ENCODE measurements at regions not wholly inside any gene's neighbourhood (a gene's known extent, or its start where the extent isn't known, plus 50 kb on each side); places are given as distances from the start of the nearest gene placed in this dataset.

DNA sequence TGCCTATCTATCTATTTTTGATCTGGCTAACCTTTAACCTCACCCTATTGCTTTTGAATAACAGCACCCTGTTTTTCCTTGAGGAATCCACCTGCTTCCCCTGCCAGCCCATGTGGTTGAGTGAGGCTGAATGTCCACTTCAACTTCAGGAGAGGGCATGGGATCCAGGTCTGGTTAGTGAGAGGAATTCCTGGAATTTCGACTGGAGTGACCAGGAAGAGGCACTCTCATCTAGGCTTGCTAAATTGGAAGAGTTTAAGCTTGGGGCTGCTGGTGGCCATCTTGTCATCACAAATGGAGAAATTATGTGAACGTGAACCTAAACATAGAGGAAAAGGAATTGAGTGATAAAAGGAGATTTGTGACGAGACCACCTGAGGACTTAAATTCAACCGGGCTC is 322.1 kb downstream of the OSTF1 start:
- DNase-seq (ENCODE audit: low read depth) = no peak

DNA sequence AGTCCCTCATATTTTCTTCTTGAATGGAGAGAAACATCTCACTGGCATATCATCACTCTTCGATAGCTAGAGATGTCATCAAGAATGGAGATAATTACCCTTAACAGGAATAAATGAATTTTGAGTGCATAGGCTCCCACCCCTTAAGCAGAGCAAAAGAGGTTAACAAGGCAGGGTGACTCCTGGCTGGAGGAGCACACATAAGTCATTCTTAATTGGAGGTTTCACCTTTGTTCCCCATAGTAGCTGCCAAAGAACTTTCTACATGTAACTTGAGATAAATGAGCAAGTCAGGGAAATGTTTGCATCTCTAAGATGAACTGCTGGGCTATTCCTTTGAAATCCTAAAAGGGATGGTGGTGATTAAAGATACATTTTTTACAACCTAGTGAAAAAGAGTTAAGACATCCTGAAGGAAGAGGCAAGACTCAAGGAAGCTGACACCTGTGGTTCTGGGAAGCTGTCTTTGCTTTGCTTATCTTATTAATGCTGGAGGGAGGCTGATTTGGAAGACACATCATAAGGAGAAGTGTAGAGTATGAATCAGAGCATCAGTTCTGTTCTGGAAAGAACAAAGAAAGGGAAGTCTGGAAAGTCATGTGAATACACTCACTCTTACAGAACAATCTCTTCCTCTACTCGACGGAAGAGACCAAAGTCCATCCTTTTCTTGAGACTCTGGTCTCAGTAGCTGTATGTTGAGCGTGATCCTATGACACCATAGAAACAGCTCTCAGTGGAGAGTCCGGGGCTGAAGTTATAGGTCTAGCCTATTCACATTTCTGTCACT is 326.3 kb downstream of the OSTF1 start:
- no peak for DNase-seq (ENCODE audit: low read depth)

DNA sequence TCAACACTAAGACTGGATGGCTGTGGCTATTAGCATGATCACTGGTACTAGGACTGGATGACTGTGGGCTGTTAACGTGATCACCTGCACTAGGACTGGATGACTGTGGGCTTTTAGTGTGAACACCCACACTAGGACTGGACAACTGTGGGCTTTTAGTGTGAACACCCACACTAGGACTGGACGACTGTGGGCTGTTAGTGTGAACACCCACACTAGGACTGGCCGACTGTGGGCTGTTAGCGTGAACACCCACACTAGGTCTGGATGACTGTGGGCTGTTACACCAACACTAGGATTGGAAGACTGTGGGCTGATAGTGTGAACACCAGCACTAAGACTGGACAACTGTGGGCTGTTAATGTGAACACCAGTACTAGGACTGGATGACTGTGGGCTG is 329.2 kb downstream of the OSTF1 start:
- DNase-seq (ENCODE audit: low read depth) = no peak

- no peak for DNase-seq (ENCODE audit: low read depth)
Observed at GRCh38 chr9:75418518-75418917, 330.2 kb downstream of the OSTF1 start.

GRCh38 chr9:75422944-75423522 is 334.7 kb downstream of the OSTF1 start:
- DNase-seq (ENCODE audit: low read depth) = no peak

- no peak for DNase-seq (ENCODE audit: low read depth)
Observed at GRCh38 chr9:75429531-75430475, 341.5 kb downstream of the OSTF1 start.

GRCh38 chr9:75431375-75431774 is 343.1 kb downstream of the OSTF1 start:
- no peak for DNase-seq (ENCODE audit: low read depth)

DNA sequence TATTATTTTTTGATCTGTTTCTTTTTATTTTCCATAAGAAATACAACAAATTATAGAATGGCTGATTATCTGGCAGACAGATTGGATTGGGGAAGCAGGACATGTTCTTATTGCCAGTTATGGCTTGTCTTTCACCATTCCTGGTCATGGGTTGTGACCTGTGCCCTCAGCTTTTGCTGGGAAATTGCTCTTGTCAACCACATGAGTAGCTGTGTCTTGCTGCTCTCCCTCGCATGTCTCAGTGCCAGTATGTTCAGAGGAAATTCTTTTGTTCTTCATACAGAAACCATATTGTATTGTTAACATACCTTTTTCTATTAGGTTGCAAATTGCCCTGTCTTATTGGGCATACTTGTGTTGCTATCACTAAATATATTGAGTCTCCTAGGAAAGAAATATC is 344.1 kb downstream of the OSTF1 start:
- no peak for DNase-seq (ENCODE audit: low read depth)

- DNase-seq (ENCODE audit: low read depth) = no peak
Observed at GRCh38 chr9:75432888-75433287, 344.6 kb downstream of the OSTF1 start.

- DNase-seq (ENCODE audit: low read depth) = no peak
Observed at GRCh38 chr9:75438716-75439115, 350.4 kb downstream of the OSTF1 start.

GRCh38 chr9:75440914-75441313 is 352.6 kb downstream of the OSTF1 start:
- DNase-seq (ENCODE audit: low read depth) = no peak

DNA sequence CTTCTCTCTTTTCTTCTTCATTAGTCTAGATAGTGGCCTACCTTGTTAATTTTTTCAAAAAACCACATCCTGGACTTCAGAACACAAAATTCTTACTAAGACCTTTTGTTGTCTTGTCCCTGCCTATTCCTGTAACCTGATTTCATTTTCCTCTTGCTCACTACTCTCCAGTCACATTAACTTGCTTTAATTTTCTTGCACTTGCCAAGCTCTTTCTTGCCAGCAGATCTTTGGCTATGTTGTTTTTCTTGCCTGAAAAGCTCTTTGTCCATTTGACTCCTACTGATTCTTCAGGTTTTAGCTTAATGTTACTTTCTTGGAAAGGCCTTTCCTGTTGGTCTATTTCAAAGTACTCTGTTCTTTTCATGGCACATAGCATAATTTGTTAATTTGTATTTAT is 356.8 kb downstream of the OSTF1 start:
- no peak for DNase-seq (ENCODE audit: low read depth)

DNA sequence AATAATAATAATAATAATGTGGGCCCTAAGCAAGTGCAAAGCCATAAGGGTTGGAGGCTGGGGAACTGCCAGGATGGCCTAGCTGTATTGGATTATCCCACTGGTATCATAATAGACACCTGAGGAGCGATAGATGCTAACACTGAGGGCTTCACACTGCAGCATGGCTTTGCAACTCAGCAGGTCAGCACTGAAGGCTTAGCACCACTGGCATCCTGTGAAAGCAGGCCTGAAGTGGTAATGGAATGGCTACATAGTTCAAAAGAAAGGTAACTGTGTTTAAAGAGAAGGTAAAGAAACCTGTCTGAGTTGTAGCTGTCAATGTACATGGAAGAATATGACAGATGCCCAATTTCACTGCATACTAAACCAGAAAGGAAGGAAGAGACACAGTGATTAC is 359.0 kb downstream of the OSTF1 start:
- DNase-seq (ENCODE audit: low read depth) = no peak

DNA sequence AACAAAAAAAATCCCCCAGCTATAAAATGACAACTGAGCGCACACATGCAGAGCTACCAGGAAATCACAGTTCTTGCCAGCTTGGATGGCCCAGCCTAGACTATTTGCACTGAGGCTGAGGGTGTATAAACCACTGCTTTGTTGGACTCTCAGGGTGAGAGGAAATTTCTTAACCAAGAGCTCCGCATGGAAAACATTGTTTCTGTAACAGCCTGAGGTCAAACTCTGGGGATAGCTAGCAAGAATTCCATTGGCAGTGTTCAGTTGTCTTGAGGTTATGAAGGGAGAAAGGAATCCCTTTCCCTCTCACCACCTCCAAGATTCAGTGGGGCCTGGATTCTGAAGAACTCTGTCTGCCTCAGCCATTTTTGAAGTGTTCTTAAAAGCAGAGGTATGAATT is 360.0 kb downstream of the OSTF1 start:
- no peak for DNase-seq (ENCODE audit: low read depth)

DNA sequence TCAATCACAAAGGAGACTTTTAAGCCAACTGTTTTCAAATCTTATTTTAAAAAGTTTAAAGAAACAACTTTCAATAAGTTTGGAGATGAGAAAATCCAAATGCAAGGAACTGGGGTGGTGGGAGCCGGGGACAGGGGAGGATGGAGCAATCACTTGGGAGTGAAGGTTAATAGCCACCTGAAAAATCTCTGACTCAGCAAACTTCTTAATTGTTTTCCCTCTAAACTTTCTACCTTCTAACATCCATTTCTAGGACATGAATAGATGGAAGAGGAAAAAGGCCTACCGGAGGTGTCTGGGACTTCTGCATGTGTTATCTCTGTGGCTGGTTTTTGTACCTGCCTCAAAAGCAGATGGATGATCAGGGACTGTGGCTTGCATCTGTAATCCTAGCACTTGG is 360.6 kb downstream of the OSTF1 start:
- DNase-seq (ENCODE audit: low read depth) = no peak

GRCh38 chr9:75451045-75451444 is 362.7 kb downstream of the OSTF1 start:
- no peak for DNase-seq (ENCODE audit: low read depth)

DNA sequence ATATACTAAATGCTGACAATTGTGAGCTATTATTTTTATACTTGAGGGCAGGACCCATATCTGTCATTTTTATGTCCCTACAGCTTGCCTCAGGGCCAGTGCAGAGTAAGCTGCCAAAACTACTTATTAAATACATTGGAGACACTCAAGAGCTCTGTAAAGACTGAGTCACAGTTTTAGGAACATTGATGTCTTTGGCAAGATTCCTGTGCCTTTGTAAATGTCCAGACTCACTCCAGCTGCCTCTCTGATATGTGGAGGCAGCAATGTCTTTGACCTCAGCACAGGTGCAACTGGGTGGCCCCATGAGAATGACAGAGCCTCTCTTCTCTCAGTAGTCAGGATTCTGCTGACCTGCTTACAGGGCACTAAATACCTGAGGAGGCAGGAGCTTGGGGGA is 363.2 kb downstream of the OSTF1 start:
- no peak for DNase-seq (ENCODE audit: low read depth)

DNA sequence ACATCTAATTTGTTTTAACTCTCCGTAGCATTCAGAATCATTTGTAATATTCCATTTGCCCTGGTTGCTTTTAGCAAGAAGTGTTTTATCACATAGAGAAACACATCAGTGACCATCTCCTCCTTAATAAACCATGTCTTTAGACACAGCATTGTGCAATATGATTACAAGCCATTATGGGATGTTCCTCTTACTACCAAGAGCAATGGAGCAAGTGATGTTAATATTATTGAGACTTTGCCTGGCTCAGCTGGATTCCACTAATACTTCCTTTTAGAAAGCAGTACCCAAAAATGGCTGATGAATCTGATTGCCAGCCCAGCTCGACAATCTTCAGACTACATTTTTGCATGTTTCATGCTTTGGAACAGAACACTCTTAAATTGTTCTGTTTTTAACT is 364.2 kb downstream of the OSTF1 start:
- DNase-seq (ENCODE audit: low read depth) = no peak

DNA sequence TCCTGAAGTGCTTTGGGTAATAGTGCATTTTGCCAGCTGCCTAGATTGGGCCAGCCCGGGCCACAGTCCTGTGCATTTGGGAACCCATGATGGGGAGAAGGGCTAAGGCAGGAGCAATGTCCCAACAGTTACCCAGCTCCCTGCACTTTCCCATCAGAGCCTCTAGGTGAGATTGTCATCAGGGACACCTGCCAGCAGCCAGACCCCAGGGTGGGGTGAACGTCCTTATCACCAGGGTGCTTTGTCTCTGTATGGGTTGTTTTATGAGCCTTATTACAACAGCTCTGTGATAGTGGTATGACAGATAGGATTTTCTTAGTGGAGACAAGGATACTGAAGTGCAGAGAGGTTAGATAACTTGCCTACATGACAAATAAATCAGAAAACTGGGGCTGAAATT is 365.7 kb downstream of the OSTF1 start:
- DNase-seq (ENCODE audit: low read depth) = no peak

DNA sequence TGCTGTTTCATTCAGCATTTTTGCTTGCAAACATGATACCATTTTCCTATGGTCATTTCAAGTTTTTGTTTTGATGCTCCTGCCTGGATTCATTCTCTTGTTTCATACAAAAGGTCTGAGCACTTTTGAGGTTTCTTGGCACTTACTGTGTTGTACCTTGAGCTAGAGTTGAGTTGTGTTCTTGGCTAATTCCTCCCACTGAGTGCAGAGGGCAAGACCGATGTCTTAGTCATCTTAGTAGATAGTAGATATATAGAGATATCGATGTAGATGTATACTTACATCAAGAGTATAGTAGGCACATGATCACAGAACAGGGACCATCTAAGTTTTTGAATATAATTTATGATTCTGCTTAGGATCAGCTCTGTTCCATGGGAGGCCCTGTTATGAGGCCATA is 366.6 kb downstream of the OSTF1 start:
- no peak for DNase-seq (ENCODE audit: low read depth)

GRCh38 chr9:75455444-75455921 is 367.2 kb downstream of the OSTF1 start:
- DNase-seq (ENCODE audit: low read depth) = no peak

DNA sequence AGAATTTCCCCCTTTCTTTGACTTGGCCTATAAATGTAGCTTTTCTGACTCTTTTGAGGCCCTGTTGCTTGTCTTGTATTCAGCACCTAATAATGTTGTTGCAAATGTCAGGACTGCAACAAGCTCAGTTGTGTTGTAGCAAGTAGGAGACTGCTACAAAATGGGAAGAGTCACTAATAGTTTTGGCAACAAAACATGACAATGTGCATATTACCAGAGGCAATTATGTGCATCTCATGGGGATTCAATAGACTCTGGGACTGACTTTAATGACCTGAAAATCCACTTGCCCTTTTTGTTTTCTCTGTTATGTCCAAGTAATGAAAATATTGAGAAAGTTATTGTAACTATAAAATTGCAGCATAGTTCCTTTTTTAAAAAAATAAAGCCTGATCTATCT is 368.4 kb downstream of the OSTF1 start:
- no peak for DNase-seq (ENCODE audit: low read depth)

Data from T follicular helper cell (primary cell).